ENCODE measurements at regions not wholly inside any gene's neighbourhood (a gene's known extent, or its start where the extent isn't known, plus 50 kb on each side); places are given as distances from the start of the nearest gene placed in this dataset.

DNA sequence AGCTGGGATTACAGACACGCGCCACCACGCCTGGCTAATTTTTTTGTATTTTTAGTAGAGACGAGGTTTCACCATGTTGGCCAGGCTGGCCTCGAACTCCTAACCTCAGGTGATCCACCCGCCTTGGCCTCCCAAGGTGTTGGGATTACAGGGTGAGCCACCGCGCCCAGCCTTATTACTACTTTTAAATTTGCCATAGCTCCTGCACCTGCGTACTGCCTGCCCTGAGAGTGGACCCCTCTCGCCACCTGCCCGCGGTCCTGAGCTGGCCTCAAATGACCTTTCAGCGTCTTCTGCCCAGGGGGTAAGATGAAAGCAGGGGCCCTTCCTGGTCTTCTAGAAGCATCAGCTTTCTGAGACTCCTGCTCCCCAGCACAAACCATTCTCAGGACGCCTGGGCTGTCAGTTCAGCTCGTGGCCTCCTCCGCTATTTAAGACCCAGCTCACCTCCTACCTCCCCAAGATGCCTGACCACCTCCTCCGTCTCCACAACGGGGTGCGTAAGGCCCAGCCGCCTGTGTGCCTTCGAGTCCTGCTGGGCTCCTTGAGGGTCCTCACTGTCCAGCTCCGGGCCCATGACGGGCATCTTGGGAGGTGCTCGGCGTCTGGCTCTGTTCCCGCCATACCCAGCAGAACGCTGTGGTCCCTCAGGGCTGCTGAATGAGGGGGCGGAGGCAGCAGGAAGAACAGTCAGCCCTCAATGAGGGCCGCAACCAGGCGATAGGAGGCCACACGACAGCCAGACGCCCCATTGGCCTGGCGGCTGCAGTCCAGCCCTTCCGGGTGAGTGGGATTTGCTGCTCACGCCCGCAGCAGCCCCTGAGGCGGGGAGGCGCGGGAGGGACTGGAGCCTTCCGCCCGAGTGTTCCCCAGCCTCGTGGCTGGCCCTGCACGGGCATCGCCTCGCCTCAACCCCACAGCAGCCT lies 266.6 kb downstream of the TFCP2L1 start:
- Mint-ChIP-seq H3K27me3 (ENCODE audit: low read depth) (no peaks in the 10 kb centered on the region), H3K27ac (no peak overlapping the region), H3K4me3 (no peak overlapping the region), H3K4me1 (no peaks in the 10 kb centered on the region), H3K9me3 (peaks cover 8% of the 10 kb centered on the region), H3K36me3 (no peaks in the 10 kb centered on the region)
- TF ChIP-seq, protein P1, sequence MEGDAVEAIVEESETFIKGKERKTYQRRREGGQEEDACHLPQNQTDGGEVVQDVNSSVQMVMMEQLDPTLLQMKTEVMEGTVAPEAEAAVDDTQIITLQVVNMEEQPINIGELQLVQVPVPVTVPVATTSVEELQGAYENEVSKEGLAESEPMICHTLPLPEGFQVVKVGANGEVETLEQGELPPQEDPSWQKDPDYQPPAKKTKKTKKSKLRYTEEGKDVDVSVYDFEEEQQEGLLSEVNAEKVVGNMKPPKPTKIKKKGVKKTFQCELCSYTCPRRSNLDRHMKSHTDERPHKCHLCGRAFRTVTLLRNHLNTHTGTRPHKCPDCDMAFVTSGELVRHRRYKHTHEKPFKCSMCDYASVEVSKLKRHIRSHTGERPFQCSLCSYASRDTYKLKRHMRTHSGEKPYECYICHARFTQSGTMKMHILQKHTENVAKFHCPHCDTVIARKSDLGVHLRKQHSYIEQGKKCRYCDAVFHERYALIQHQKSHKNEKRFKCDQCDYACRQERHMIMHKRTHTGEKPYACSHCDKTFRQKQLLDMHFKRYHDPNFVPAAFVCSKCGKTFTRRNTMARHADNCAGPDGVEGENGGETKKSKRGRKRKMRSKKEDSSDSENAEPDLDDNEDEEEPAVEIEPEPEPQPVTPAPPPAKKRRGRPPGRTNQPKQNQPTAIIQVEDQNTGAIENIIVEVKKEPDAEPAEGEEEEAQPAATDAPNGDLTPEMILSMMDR (IDR thresholded peaks at IDR 0.05; ENCODE audit: unreplicated experiment), result no peak
- DNase-seq (ENCODE audit: low spot score in 2 of 2, unreplicated experiment in 2 of 2), result no peak

DNA sequence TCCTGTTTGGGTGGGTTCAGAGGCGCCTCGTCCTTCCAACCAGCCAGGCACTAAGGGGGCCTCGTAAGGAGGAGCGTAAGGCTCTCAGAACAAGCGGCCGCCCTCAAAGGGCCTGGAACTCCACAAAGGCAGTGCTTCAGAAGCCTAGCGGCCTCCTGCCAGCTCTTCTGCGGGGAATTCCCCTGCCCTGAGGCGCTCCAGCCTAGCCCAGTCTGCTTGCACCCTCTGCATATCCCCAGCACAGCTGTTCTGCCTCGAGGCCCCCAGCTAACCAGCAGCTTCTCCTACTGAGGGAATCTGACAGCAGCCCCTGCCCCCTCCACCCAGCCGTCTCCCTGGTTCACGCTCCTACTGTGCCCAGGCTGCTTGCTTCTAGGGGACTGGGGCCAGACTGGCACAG lies 265.9 kb downstream of the TFCP2L1 start:
- H3K27ac Mint-ChIP-seq, result no peak overlapping the region
- H3K27me3 Mint-ChIP-seq (ENCODE audit: low read depth), result peaks cover 2% of the 10 kb centered on the region
- no peak for DNase-seq (ENCODE audit: low spot score in 2 of 2, unreplicated experiment in 2 of 2)

DNA sequence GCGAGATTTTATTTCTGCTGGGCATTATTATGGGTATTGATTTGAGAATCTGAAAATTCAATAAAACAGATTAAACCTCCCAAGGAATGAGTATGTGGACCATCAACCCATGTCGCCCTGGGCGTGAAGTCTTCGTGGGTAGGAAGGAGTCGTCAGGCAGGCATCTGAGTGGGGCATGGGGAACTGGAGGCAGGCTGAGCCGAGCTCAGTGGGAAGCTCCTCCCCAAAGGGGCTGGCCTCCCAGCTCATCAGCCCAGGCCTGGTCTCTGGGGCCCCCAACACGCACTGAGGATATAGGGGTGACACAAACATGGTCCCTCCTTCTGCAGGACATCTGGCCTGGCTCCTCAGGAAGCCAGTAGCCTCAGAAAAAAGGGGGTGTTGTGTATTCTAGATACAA lies 265.2 kb downstream of the TFCP2L1 start:
- H3K27ac Mint-ChIP-seq, result no peak overlapping the region
- no peak overlapping the region for H3K4me3 Mint-ChIP-seq
- DNase-seq (ENCODE audit: low spot score in 2 of 2, unreplicated experiment in 2 of 2), result no peak
- H3K4me1 Mint-ChIP-seq, result no peaks in the 10 kb centered on the region
- peaks cover 3% of the 10 kb centered on the region for H3K27me3 Mint-ChIP-seq (ENCODE audit: low read depth)
- H3K36me3 Mint-ChIP-seq, result no peaks in the 10 kb centered on the region
- H3K9me3 Mint-ChIP-seq, result peaks cover 5% of the 10 kb centered on the region
- TF ChIP-seq, protein P1 (IDR thresholded peaks at IDR 0.05; ENCODE audit: unreplicated experiment), result no peak

More for the DNA sequence above, 265.9 kb downstream of the TFCP2L1 start:
- peaks cover 5% of the 10 kb centered on the region for H3K9me3 Mint-ChIP-seq
- no peaks in the 10 kb centered on the region for H3K4me1 Mint-ChIP-seq
- no peak overlapping the region for H3K4me3 Mint-ChIP-seq
- H3K36me3 Mint-ChIP-seq, result no peaks in the 10 kb centered on the region
- TF ChIP-seq, protein P1 (IDR thresholded peaks at IDR 0.05; ENCODE audit: unreplicated experiment), result no peak

DNA sequence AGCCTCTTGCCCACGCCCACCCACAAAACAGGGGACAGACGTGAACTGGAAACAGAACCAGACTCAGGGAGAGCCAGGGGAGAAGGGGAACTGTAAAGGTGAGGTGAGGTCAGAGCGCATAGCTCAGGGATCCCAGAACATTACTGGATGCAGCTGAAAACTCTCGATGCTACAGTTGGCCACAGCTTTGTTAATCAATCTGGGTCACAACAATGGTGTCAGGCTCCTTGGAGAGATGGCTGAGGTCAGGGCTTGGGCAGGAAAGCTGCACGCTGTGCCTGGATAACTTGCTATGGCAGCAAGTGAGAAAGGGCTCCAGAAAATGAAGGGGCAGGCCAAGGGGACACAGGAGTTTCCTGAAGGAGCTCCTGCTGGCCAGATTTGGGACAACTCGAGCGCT lies 263.3 kb downstream of the TFCP2L1 start:
- H3K4me1 Mint-ChIP-seq, result no peaks in the 10 kb centered on the region
- no peaks in the 10 kb centered on the region for H3K36me3 Mint-ChIP-seq
- H3K4me3 Mint-ChIP-seq, result no peak overlapping the region
- TF ChIP-seq, protein P1 (IDR thresholded peaks at IDR 0.05; ENCODE audit: unreplicated experiment), result no peak
- DNase-seq (ENCODE audit: low spot score in 2 of 2, unreplicated experiment in 2 of 2), result no peak
- no peak overlapping the region for H3K27ac Mint-ChIP-seq
- peaks cover 11% of the 10 kb centered on the region for H3K9me3 Mint-ChIP-seq
- H3K27me3 Mint-ChIP-seq (ENCODE audit: low read depth), result peaks cover 8% of the 10 kb centered on the region

DNA sequence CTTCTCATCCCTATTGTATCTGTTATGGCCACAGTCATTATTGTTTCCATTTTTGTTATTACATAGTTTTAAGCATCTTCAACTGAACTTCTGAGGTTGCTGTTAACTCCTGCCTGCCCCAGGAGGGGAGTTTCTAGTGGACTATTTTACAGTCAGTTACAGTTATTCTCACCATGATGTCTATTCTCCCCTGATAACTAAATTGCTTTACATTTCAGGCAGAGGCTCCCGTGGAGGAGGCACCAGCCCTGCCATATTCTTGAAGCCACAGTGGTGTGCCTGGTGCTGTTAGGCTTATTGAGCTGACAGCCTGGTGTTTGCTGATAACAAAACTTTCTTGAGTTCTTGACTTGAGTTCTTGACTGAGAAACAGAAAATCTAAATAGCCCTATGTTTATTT lies 256.4 kb downstream of the TFCP2L1 start:
- Mint-ChIP-seq H3K36me3 (no peaks in the 10 kb centered on the region), H3K9me3 (peaks cover 15% of the 10 kb centered on the region), H3K27me3 (ENCODE audit: low read depth) (peaks cover 58% of the 10 kb centered on the region), H3K4me3 (no peak overlapping the region), H3K27ac (no peak overlapping the region), H3K4me1 (no peaks in the 10 kb centered on the region)
- TF ChIP-seq, protein P1 (IDR thresholded peaks at IDR 0.05; ENCODE audit: unreplicated experiment), result no peak
- no peak for DNase-seq (ENCODE audit: low spot score in 2 of 2, unreplicated experiment in 2 of 2)
